ENCODE measurements at regions not wholly inside any gene's neighbourhood (a gene's known extent, or its start where the extent isn't known, plus 50 kb on each side); places are given as distances from the start of the nearest gene placed in this dataset.

DNA sequence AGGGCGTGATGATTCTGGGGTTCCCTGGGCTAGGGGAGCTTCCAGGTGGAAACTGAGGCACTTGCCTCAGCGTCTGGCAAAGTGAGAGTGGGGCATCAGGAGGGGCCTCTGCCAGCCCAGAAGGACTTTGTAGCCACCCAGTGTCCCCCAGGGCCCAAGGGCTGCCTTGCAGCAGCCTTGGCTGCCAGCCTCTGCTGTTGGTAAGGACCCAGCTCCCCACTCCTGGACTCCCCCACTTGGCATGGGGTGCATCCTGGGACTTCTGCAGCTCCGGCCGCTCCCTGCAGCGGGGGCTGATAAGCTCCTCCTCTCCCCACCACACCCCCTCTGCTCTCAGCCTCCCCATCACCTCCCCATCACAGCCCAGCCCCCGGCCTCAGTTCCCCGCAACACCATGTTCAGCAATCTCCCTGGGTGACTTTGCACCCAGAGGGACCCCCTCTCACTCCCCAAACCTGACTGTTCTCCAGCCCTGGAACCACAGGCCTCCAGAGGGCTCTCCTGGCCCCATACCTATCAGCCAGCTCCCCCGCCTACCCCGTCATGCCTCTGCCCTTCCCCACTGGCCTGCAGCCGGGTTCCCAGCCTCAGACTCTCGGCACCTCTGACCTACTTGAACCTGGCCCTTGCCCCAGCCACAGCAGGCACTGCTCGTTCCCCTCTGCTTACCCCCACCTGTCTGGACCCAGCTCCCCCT is 113.0 kb downstream of the CRYAA start:
- H4K20me1 ChIP-seq (ENCODE audit: insufficient read depth, low read length) = no peaks in the 10 kb centered on the region
- no peaks in the 10 kb centered on the region for H3K9me2 ChIP-seq (ENCODE audit: insufficient read depth, low read length)
- H3K9me3 ChIP-seq (ENCODE audit: low read length) = no peaks in the 10 kb centered on the region
- no peak overlapping the region for H2AFZ ChIP-seq (ENCODE audit: low read length)
- intact Hi-C loops (cut with micrococcal nuclease; ENCODE audit: unreplicated experiment) = no loop called here
- no peaks in the 10 kb centered on the region for H3K79me2 ChIP-seq (ENCODE audit: insufficient read depth, low read depth, low read length)
- no peaks in the 10 kb centered on the region for H3K4me1 ChIP-seq (ENCODE audit: insufficient read depth, low read length, poor library complexity, severe bottlenecking)
- CTCF ChIA-PET (ENCODE audit: unreplicated experiment) = no interaction called here
- no peak overlapping the region for H3K4me2 ChIP-seq (ENCODE audit: low read length)
- POLR2A ChIA-PET = no interaction called here
- TF ChIP-seq, protein P1, sequence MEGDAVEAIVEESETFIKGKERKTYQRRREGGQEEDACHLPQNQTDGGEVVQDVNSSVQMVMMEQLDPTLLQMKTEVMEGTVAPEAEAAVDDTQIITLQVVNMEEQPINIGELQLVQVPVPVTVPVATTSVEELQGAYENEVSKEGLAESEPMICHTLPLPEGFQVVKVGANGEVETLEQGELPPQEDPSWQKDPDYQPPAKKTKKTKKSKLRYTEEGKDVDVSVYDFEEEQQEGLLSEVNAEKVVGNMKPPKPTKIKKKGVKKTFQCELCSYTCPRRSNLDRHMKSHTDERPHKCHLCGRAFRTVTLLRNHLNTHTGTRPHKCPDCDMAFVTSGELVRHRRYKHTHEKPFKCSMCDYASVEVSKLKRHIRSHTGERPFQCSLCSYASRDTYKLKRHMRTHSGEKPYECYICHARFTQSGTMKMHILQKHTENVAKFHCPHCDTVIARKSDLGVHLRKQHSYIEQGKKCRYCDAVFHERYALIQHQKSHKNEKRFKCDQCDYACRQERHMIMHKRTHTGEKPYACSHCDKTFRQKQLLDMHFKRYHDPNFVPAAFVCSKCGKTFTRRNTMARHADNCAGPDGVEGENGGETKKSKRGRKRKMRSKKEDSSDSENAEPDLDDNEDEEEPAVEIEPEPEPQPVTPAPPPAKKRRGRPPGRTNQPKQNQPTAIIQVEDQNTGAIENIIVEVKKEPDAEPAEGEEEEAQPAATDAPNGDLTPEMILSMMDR (conservative IDR thresholded peaks at IDR 0.05; ENCODE audit: low read length) = no peak
- no peak for TF ChIP-seq EZH2phosphoT487 (IDR thresholded peaks at IDR 0.05; ENCODE audit: borderline replicate concordance, low read depth, low read length)
- no TSS peak for BruUV-seq (replicated peaks)
- no peak for DNase-seq (ENCODE audit: low spot score)
- H3K36me3 ChIP-seq (ENCODE audit: insufficient read depth, low read length) = no peaks in the 10 kb centered on the region
- no peak overlapping the region for H3K4me3 ChIP-seq (ENCODE audit: low read depth, low read length, poor library complexity, severe bottlenecking)
- no peak overlapping the region for H3K27ac ChIP-seq (ENCODE audit: low read depth, low read length, poor library complexity, severe bottlenecking)

DNA sequence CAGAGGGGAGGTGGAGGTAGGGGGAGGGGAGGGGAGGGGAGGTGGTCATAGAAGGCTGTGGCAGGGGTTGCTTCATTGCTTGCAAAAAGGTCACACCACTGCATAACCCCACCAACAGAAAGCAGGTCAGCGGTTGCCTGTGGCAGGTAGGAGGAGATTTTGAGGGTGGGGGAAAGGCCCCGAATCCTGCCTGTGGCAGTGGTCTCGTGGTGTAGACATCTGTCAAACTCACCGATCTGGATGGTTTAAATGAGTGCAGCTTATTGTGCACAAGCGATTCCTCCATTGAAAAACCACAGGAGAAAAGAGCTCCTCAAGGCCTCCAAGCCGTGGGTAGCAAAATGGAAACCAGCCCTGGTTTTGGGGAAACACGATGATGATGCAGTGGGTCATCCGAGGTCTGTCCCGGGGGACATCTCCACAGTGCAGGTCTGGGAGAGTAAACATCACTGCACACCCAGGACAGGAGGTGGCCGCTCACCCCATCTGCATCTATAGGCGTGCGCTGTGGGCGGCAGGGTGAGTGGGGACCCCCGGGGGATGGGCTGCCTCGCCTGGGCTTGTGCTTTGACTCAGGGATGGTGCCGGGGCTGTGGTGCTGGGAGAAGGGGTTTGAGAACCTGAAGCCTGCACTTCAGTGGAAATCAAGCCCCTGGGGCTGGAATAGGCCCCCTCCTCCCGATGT is 112.3 kb downstream of the CRYAA start:
- Histone ChIP-seq H3K79me2 (ENCODE audit: insufficient read depth, low read depth, low read length) (no peaks in the 10 kb centered on the region), H3K9me3 (ENCODE audit: low read length) (no peaks in the 10 kb centered on the region), H3K9me2 (ENCODE audit: insufficient read depth, low read length) (no peaks in the 10 kb centered on the region), H2AFZ (ENCODE audit: low read length) (no peak overlapping the region), H3K36me3 (ENCODE audit: insufficient read depth, low read length) (no peaks in the 10 kb centered on the region), H3K4me3 (ENCODE audit: low read depth, low read length, poor library complexity, severe bottlenecking) (no peak overlapping the region), H3K4me2 (ENCODE audit: low read length) (no peak overlapping the region), H4K20me1 (ENCODE audit: insufficient read depth, low read length) (no peaks in the 10 kb centered on the region), H3K27ac (ENCODE audit: low read depth, low read length, poor library complexity, severe bottlenecking) (no peak overlapping the region), H3K4me1 (ENCODE audit: insufficient read depth, low read length, poor library complexity, severe bottlenecking) (no peaks in the 10 kb centered on the region)
- CTCF ChIA-PET (ENCODE audit: unreplicated experiment) = no interaction called here
- intact Hi-C loops (cut with micrococcal nuclease; ENCODE audit: unreplicated experiment) = no loop called here
- POLR2A ChIA-PET = no interaction called here
- TF ChIP-seq, protein P1 (conservative IDR thresholded peaks at IDR 0.05; ENCODE audit: low read length) = no peak
- no peak for TF ChIP-seq EZH2phosphoT487 (IDR thresholded peaks at IDR 0.05; ENCODE audit: borderline replicate concordance, low read depth, low read length)
- no peak for DNase-seq (ENCODE audit: low spot score)
- no TSS peak for BruUV-seq (replicated peaks)

DNA sequence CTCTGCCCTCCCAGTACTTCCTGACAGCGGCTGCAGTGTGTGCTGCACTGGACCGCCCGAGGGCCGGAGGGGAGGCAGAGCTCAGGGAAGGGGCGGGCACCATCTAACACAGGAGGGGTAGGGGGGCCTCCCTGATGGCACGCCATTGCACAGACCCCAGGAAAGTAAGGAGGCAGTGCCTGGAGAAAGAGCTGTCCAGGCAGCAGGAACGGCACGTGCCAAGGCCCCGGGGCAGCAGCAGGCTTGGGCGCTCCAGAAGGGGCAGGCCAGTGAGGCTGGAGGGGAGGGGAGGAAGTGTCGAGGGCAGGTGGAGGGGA is 110.7 kb downstream of the CRYAA start:
- CTCF ChIA-PET (ENCODE audit: unreplicated experiment) = no interaction called here
- Histone ChIP-seq H3K9me3 (ENCODE audit: low read length) (no peaks in the 10 kb centered on the region), H2AFZ (ENCODE audit: low read length) (no peak overlapping the region), H3K4me3 (ENCODE audit: low read depth, low read length, poor library complexity, severe bottlenecking) (no peak overlapping the region), H3K27ac (ENCODE audit: low read depth, low read length, poor library complexity, severe bottlenecking) (no peak overlapping the region), H3K9me2 (ENCODE audit: insufficient read depth, low read length) (no peaks in the 10 kb centered on the region), H4K20me1 (ENCODE audit: insufficient read depth, low read length) (no peaks in the 10 kb centered on the region), H3K79me2 (ENCODE audit: insufficient read depth, low read depth, low read length) (no peaks in the 10 kb centered on the region), H3K4me2 (ENCODE audit: low read length) (no peak overlapping the region), H3K36me3 (ENCODE audit: insufficient read depth, low read length) (no peaks in the 10 kb centered on the region), H3K4me1 (ENCODE audit: insufficient read depth, low read length, poor library complexity, severe bottlenecking) (no peaks in the 10 kb centered on the region)
- TF ChIP-seq EZH2phosphoT487 (IDR thresholded peaks at IDR 0.05; ENCODE audit: borderline replicate concordance, low read depth, low read length) = no peak
- TF ChIP-seq, protein P1 (conservative IDR thresholded peaks at IDR 0.05; ENCODE audit: low read length) = no peak
- no TSS peak for BruUV-seq (replicated peaks)
- POLR2A ChIA-PET = no interaction called here
- intact Hi-C loops (cut with micrococcal nuclease; ENCODE audit: unreplicated experiment) = no loop called here
- DNase-seq (ENCODE audit: low spot score) = no peak
